ENCODE measurements at regions not wholly inside any gene's neighbourhood (a gene's known extent, or its start where the extent isn't known, plus 50 kb on each side); places are given as distances from the start of the nearest gene placed in this dataset.
"Not testable (repeated sequence)": the region's sequence is repeated elsewhere in the genome, so short reads cannot be mapped to it uniquely, and the experiment has no call there.

DNA sequence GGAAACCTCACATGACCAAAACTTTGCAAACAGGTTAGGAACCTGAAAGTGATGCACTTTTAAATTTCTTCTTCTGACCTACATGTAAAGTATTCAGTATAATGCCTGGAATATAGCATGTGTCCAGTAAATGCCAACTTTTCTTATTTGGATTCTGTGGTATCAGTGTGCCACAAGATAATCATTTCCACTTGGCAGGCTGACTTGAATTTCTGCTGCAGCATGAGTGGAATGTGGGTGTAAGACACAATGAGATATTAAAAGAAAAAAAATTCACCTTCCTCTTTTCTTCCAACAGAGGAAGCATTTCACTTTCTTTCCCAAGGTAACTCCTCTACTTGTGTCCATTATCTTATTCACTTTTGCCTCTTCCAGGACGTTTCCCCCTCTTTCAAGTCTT lies 141.9 kb upstream of the PRKD1 start:
- no peak for DNase-seq (ENCODE audit: low read depth in 4 of 4, low spot score in 1 of 4)

DNA sequence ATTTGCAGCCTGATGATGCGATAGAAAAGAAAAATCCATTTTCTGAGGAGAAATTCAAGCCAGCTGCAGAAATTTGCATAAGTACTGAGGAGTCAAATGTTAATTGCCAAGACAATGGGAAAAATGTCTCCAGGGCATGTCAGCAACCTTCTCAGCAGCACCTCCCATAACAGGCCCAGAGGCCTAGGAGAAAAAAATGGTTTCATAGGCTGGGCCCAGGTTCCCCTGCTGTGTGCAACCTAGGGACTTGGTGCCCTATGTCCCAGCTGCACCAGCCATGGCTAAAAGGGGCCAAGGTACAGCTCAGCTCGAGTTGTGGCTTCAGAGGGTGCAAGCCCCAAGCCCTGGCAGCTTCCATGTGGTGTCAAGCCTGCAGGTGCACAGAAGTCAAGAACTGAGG lies 144.8 kb upstream of the PRKD1 start:
- DNase-seq (ENCODE audit: low read depth in 4 of 4, low spot score in 1 of 4): not testable (repeated sequence)

GRCh38 chr14:30077946-30078345 lies 150.3 kb upstream of the PRKD1 start:
- no peak for DNase-seq (ENCODE audit: low read depth in 4 of 4, low spot score in 1 of 4)

GRCh38 chr14:30078811-30079402 lies 151.3 kb upstream of the PRKD1 start:
- DNase-seq (ENCODE audit: low read depth in 4 of 4, low spot score in 1 of 4): no peak

GRCh38 chr14:30082486-30082885 lies 154.8 kb upstream of the PRKD1 start:
- no peak for DNase-seq (ENCODE audit: low read depth in 4 of 4, low spot score in 1 of 4)

DNA sequence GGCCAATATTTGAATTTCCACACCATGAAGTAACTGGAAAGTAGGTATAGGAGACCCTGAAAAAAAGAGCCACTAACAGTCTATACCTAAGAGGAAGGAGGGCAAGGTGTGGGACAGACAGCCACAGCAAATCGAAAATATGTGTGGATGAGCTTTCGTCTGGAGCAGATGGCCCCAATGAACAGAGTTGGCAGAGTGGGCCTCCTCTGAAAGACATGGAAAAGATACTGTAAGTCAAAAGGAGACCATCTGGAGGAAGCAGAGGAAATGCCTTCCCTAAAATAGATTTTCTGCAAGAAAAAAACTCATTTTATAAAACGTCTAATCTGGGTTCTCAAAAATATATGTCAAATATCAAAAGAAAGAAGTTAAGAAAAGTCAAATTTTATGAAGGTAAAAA lies 157.2 kb upstream of the PRKD1 start:
- no peak for DNase-seq (ENCODE audit: low read depth in 4 of 4, low spot score in 1 of 4)

GRCh38 chr14:30085943-30086342 lies 158.3 kb upstream of the PRKD1 start:
- DNase-seq (ENCODE audit: low read depth in 4 of 4, low spot score in 1 of 4): no peak

DNA sequence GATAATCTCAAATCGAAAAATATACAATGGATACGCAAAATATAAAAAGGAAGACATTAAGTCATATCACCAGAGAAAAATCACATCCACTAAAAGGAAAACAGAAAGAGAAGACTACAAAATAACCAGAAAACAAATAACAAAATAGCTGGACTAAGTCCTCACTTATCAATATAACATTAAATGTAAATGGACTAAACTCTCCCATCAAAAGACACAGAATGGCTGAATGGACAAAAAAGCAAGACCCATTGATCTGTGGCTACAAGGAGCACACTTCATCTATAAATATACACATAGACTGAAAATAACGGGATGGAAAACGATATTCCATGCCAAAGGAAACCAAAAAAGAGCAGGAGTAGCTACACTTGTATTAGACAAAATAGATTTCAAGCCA lies 161.0 kb upstream of the PRKD1 start:
- DNase-seq (ENCODE audit: low read depth in 4 of 4, low spot score in 1 of 4): no peak

DNA sequence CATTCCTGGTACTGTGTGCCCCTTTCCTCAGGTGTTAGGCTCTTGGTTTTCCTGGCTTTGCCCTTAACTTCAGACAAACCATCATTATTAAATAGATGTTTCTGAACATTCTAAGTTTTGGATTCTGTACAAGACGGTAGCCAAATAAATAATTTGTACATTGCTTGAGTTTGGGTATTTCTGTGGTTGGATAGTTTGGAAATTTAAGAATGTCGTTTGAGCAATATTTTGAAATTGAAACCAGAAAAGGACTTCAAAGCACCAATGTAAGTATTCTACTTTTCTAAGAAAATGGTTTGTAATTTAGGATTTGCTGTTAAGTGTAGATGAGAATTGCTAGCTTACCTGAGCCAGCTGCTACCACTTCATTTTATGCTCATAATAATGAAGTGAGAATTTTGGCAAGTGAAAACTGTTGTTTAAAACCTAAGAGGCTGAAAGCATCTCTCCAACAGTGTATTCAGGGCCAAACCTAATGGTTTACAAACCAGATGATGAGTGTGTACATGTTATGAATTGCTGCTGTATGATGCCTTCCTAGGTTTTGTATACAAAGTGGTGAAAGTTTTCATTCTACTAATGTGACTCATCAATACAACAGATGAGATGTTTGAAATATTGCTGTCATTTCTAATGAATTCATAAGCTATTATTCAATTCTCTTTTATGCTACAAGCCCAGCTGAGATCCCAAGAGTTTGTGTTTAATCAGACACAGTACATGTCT lies 181.5 kb upstream of the PRKD1 start:
- DNase-seq (ENCODE audit: low read depth in 4 of 4, low spot score in 1 of 4): no peak

DNA sequence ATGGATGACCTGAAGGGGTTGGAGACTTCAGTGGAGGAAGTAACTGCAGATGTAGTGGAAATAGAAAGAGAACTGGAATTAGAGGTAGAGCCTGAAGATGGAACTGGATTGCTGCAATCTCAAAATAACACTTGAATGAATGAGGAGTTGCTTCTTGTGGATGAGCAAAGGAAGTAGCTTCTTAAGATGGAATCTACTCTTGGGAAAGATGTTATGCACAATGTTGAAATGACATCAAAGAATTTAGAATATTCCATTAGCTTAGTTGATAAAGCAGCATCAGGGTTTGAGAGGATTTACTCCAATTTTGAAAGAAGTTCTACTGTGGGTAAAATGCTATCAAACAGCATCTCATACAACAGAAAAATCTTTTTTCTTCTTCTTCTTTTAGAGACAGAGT lies 186.4 kb upstream of the PRKD1 start:
- DNase-seq (ENCODE audit: low read depth in 4 of 4, low spot score in 1 of 4): no peak

GRCh38 chr14:30115756-30116155 lies 188.1 kb upstream of the PRKD1 start:
- no peak for DNase-seq (ENCODE audit: low read depth in 4 of 4, low spot score in 1 of 4)

GRCh38 chr14:30118992-30119640 lies 191.5 kb upstream of the PRKD1 start:
- DNase-seq (ENCODE audit: low read depth in 4 of 4, low spot score in 1 of 4): no peak

- no peak for DNase-seq (ENCODE audit: low read depth in 4 of 4, low spot score in 1 of 4)
These were observed 197.8 kb upstream of the PRKD1 start for GRCh38 chr14:30125322-30125979.

- DNase-seq (ENCODE audit: low read depth in 4 of 4, low spot score in 1 of 4): no peak
These were observed 202.2 kb upstream of the PRKD1 start for GRCh38 chr14:30129807-30130206.

DNA sequence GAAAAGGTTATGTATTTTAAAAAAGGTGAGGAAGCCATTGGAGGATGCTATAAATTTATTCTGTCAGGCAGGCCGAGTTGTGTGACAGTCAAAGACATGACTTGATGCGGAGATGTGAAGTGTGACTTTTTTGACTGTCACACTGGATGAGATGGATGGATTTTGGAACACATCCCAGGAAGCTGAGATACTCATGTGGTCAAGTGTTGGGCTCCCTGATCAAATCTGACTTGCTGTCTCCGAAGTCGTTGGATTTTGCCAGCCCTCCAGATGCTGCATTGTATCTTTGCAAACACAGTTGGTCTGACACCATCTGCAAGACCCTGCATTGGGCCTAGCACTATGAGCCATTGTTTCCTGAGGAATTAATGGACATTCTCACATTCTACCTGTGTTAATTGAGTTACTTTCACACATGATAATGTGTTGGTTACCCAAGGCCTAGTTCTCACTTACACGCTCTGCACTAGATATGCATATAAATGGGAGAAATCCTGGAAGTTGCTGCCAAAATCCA lies 204.0 kb upstream of the PRKD1 start:
- no peak for DNase-seq (ENCODE audit: low read depth in 4 of 4, low spot score in 1 of 4)

DNA sequence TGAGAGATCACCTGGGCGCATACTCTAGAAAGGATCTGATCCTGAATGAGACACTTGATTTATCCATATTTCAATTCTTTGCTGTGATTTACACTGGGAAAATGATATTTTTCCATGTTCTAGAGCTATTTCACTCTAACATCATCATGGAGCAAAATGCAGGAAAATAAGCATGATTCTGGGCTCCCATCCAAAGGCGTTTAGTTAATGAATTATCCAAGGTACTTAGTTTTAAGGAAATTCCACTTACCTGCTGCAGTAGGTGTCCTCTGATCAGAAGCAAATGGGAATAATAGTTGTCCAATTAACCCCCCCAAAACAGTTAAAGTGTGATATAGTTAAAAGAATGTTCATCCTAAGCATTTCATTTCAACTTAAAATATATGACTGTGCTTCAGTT lies 204.5 kb upstream of the PRKD1 start:
- DNase-seq (ENCODE audit: low read depth in 4 of 4, low spot score in 1 of 4): no peak

DNA sequence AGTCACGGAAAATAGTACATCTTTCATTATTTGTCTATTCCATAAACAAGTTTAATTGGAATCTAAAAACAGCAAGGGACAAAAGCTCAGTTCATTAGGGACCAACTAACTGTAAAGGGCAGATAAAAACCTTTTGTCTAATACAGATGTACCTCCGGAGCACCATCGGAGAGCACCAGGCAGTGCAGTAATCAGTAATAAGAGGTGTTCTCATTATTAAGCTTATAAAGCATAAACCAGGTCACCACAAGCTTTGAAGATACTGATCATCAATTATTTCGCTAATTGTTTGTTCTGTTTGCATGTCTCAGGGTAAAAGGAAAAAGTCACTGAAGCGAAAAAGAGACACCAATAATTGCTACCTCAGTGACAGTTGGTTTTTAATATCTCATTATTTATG lies 207.3 kb upstream of the PRKD1 start:
- no peak for DNase-seq (ENCODE audit: low read depth in 4 of 4, low spot score in 1 of 4)

- DNase-seq (ENCODE audit: low read depth in 4 of 4, low spot score in 1 of 4): no peak
These were observed 210.9 kb upstream of the PRKD1 start for GRCh38 chr14:30138567-30138966.

DNA sequence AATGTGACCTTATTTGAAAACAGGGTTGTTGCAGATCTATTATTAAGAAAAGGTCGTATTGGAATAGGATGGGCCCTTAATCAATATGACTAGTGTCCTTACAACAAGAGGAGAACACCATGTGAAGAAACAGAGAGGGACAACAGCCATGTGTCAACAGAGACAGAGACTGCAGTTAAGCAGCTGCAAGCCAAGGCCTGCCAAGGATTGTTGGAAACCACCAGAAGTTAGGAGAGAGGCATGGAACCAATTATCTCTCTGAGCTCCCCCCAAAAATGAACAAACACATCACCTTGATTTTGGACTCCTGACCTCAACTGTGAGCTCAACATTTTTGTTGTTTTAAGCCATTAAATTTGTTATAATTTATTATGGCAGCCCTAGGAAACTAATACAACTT lies 214.6 kb upstream of the PRKD1 start:
- DNase-seq (ENCODE audit: low read depth in 4 of 4, low spot score in 1 of 4): no peak

DNA sequence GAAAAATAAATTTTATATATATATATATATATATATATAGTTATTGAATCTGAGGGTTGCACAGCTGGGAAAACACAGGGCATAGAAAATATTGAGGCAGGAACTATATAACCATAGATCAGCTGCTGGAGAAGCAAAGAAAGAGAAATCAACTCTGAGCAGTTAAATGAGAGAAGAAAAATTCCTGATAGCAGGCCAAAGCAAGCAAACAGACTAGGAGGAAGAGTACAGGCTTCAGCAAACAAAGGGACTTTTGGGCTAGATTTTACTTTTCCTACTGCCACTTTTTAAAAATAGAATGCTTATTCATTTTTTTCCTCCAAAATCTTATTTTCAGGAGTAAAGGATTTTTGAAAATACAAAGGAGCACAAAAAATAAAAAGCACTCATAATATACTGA lies 216.0 kb upstream of the PRKD1 start:
- no peak for DNase-seq (ENCODE audit: low read depth in 4 of 4, low spot score in 1 of 4)

- DNase-seq (ENCODE audit: low read depth in 4 of 4, low spot score in 1 of 4): no peak
These were observed 226.1 kb upstream of the PRKD1 start for GRCh38 chr14:30153717-30154116.

DNA sequence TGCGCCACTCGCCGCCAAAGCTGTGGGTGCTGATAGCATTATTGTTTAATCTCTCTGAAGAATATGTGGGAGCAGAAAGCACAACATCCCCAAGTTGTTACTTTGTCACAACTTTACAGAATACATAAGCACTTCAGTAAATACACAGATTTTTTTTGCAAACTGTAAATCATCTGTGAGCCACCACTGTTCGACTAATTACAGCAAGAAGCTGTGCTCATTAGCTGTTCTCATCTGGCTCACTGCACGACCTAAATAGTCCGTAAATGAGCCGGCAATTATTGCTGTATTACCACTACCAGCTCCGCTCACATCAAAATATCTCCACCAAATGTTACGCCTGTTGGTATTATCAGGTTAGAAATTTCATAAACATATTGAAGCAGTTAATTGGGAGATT lies 228.9 kb upstream of the PRKD1 start:
- DNase-seq (ENCODE audit: low read depth in 4 of 4, low spot score in 1 of 4): no peak

All from stimulated activated CD4-positive, alpha-beta T cell treated with anti-CD3 and anti-CD28 coated beads, Interleukin-1b, Interleukin-23, amount 100 ng/mL, for 24 hours (primary cell).